ENCODE measurements at regions not wholly inside any gene's neighbourhood (a gene's known extent, or its start where the extent isn't known, plus 50 kb on each side); places are given as distances from the start of the nearest gene placed in this dataset.

DNA sequence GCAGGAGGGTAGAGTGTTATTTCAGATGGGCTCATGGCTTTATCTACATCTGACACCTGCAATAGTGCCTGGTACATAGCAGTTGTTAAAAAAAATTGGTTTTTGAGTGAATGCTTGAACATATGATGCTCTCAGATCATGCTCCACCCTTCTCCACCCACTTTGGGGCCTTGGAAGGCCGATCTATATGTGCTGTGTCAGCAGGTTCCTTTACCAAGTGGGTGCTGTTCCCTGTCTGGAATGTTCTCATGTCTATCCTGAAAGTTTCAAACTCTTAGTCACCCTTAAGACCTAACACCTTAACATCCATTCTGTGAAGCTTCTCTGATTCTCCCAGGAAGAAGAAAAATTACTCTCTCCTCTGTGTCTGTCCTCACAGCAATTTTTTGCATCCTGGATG lies 556.3 kb upstream of the TBX3 start:
- no peak for DNase-seq

DNA sequence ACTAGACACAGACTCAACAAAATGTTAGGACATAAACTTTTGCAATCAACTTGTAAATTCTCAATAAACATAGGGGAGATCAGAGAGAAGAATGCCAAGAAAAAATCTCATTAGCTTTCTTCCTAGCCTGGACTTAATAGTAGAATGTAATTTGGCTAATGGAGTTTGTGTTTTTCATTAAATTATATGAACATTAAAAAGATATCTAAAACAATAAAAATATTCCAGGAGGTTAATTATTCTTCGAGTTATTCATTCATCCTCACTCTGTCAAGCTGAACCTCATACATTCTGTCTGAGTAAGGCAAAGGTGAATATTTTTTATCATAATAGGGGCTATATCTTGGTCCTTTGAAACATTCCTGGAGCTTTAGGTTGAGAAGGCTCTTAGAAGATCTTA lies 551.9 kb upstream of the TBX3 start:
- DNase-seq: no peak

DNA sequence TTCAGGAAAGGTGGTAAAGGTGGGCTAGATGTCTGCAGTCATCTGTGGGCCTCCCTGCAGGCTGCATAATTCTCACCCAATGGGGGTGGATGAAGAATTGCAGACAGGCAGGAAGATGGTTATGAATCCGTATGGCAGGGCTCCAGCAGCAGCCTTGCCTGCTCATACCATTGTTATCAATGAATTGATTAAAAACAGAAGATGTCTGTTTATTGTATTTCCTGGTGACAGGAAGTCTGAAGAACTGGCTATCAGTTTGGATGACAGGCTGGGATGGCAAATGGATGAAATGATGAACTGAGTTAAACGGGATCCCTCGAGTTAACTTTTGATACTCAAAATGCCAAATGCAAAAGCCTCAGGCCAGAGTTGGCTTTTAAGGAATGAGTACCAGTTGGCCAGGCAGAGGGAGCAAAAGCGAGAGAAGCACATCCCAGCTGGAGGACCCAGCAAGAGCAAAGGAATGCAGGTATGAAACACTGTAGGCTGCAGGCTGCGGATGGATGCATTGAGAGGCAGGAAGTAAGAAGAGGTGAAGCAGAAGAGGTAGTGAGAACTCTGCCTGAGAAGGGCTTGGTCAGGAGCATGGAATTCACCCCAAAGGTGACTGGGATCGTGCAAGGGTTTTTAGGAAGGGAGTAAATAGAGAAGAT lies 550.0 kb upstream of the TBX3 start:
- no peak for DNase-seq

DNA sequence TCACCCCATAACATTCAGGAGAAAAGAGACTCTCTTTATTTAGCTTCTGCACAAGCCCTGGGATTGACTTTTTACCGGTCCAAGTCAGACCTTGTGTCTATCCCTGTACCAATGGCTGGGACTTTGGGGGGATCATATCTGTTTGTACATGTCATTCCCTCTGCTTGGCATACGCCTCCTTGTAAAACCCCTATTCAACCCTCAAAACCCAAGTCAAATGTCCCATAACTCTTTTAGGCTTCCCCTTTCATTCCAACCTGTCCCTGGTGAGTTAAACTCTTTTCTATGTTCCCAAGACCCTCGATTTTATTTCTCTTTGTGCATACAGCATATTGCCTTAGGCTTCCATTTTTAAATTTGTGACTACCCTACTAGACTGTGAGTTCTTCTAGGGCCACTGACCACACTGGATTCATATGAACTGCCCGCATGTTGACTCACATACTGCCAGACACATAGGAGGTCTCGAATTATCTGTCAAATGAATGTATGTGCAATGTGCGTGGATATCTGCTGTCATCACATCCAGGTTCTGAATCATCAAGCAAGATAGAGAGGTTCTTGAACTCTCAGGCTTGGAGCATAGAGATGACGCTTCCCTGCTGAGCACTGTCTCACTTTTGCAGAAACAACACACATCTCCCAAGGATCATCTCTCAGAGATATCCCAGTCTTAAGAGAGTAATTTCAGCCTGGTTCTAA lies 548.6 kb upstream of the TBX3 start:
- no peak for DNase-seq

DNA sequence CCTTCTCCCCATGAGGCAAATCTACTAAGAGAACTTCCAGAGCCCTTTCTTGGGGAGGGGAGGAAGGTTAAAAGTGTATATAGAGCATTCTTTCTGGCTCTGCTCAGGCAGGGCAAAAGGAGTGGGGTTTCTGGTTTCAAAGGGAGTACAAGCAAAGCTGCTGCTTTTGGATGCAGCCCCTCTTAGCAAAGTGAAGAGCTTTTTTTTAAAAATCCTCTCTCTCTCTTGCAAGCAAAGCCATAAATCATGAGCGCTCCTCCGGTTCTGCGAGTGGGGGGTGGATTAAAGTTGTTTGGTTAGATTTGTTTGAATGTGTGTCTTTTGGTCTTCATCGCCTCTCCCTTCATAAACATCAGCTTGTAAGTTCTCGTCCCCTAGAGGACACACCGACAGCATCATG lies 546.6 kb upstream of the TBX3 start:
- DNase-seq: no peak

DNA sequence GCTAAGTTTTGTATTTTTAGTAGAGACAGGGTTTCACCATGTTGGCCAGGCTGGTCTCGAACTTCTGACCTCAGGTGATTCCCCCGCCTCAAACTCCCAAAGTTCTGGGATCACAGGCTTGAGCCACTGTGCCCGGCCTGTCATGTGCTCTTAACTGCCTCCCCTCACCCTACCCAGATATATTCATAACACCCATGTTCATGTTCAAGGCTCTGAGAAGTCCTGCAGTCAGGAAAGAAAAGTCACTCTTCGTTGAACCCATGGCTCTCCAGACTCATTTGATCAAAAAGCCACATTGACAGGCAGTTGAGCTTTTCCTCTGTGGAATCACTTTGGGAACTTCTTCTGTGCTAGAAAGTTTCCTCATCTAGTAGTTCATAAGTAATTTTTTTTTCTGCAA lies 545.5 kb upstream of the TBX3 start:
- no peak for DNase-seq

DNA sequence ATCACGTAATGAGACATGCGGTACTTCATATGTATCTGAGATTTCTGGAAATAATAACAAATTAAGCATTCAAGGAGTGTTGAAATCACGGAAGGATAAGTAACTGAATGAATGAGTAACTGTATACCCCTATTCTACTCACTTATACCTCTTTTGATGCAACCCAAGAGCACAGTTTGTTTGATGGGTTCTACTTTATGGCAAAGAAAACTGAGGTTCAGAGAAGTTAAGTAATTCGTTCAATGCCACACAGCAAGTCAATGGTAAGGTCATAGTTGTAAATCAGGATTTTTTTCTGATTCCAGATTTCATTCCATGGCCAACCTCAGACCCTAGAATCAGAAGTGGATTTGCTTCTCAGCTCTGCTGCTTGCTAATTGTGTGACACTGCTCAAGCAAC lies 544.5 kb upstream of the TBX3 start:
- DNase-seq: no peak

DNA sequence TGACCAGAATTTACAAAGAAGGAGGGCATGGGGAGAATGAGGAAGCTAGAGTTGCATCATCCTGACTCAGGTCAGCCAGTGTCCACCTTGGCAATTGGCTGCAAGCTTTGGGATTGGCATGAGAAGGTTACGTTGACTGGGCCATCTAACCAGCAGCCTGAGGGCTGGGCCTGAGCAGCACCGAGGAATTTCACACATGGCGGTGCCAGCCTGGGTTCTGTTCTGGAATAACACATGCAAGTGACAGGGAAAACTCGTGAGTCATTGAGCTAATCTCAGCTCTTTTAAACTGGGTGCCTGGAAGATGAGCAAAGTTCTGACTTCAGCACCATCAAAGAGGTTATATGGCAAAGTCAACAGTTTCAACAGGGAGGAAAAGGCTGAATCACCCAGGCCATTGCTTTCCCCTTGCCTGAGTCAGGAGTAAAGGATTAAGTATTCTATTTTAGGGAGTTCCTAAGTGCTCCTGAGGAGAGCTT lies 543.2 kb upstream of the TBX3 start:
- DNase-seq: no peak

DNA sequence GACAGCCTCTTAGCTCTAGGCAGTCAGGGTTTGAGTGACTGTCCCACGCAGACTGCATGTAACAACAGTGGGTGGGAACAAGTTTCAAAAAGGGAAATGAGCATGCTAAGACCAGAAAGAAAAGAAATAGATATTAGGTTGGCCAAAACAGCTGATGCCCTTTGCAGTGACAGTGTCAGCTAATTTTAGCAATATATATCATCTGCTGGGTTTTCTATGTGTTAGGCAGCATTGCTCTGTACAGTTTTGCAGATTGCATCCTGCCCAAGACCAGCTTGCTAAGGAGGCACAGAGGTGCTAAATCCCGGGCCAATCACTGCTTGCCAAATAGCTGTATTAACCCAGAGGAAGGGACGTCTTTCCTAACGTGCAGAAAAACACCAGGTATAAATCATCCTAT lies 541.9 kb upstream of the TBX3 start:
- no peak for DNase-seq

DNA sequence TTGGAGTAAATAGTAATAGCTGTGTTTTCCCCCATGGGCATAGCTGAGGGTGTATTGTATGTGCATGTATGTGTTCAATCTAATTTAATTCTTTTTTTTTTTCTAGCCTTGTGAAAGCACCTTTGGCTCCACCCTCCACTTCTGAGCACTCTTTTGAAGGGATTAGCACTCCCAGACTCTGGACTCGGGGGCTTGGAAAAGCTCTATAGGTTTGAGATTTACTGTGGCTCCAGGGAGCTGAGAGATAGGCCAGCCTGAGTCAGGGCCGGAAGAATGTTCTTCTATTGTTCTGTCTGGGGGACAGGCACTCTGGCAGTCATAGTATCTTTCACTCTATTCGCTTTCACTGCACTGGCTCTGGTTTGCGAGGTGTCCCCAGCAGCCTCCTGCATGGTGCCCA lies 540.0 kb upstream of the TBX3 start:
- DNase-seq: no peak

DNA sequence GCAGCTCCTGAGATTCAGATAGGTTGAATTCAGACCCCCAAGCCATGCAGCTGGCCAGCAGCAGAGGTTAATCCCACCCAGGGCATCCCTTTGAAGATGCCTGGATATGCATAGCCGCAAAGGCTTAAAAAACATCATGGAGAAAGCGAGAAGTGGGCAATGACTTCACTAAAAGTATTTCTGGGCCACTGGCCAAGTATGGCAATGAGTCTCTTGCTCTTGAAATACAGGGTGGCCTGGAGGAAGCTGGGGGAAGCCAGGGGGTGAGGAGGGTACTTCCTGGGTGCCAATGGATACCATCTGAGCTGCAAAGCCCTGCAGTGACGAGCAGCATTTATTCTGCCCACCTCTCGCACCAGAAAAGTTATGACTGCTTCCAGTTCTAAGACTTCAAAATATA lies 539.3 kb upstream of the TBX3 start:
- DNase-seq: peak; percentile 79

DNA sequence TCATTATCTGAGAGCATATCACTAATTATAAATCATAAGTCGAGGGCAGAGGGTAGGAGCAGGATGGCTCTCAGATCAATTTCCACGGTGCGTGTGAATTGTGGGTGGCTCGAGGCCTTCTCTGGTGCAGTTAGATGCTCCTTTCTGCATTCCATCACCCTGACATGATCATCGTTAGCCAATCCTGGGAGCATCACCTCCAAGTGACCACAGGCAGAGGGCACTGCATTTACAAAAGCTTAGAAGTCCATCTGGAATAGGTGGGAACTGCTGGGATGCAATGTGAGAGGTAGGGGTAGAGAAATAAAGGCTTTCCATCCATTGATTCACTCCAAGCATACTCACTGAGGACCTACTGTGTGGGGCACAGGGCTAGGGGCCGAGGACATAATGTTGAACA lies 538.2 kb upstream of the TBX3 start:
- DNase-seq: no peak

DNA sequence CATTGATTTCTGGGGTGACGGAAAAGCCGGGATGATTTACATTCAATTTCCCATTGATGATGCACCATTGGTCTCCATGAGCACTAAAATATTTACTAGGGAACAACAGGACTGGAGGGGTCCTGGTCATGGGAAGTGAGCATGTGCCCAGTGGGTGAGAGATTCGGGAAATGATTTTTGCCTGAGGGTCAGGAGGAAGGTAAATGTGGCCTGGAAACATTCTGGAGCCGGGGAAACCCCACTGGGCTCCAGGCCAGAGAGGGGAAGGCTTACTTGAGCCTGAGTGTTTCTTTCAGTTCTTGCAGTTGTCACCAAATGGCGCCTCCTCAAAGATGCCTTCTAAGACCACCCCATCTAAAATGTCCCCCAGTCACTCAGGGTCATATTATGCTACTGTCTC lies 532.3 kb upstream of the TBX3 start:
- DNase-seq: no peak

DNA sequence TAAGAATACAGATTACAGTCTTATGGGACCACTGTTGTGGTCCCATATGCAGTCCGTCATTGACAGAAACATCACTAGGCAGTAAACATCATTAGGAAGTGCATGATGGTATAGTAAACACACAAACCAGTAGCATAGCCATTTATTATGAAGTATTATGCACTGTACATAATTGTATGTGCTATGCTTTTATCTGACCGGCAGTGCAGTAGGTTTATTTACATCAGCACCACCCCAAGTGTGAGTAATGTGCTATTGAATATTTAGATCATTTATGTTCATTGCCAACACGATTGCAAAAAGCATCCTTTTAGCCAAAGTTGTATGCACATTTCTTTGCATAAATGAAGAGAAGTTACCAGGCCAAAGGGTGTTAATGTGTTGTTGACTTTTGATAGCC lies 531.6 kb upstream of the TBX3 start:
- no peak for DNase-seq

DNA sequence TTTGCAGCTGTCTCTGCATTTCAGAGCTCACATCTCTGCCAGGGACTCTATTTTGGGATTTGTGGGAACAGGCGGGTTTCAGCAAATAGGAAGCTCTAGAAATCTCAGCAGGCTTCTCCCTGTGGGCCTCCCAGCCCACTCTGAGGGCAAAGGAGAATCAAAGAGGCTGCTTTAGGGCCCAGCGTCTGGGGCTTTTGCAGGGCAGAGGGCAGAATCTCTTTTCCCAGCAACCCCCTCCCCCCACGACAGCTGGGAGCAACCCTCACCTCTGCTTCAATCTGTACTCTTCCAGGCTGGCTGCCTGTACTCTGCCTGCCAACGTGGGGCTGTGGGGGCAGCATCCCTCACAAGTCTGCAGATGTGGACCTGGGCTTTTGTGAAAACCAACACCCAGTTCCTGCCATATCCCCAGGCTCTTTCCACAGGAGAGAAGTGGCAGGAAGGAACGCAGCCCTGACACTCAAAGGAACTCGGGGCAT lies 529.6 kb upstream of the TBX3 start:
- DNase-seq: no peak

DNA sequence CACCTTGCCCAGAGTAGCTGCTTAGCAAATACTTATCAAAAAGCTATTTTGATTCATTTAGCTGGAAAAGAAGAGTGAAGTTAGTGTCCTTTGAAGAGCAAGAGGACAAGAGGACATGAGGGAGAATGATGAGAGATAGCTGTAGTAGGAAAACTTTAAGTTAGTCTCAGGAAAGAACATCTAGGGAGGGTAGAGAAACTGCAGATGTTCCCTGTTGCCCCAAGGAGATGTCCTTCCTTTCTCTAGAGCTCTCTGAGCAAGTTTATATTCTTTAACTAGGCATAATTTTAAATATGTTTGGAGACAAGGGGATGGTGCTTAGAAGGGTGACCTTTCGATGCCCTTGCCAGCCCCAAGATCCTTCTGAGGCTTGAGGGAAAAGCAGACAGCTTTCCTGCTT lies 529.1 kb upstream of the TBX3 start:
- DNase-seq: no peak

DNA sequence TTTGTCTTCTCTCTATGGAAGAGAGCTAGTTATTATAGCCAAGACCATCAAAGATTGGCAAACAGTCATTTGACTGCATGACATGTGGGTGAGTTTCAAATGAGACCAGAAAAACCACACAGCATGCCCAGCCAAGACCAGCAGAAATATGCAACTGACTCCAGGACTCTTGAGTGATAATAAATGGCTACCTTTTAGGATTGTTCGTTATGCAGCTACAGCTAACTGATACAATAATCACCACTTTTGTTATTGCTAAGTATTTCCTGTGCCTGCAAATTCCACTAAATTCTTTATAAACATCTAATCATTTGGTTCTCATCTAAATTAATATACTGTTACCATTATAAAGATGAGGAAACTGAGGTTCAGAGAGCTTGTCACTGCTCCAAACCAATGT lies 528.4 kb upstream of the TBX3 start:
- DNase-seq: no peak

DNA sequence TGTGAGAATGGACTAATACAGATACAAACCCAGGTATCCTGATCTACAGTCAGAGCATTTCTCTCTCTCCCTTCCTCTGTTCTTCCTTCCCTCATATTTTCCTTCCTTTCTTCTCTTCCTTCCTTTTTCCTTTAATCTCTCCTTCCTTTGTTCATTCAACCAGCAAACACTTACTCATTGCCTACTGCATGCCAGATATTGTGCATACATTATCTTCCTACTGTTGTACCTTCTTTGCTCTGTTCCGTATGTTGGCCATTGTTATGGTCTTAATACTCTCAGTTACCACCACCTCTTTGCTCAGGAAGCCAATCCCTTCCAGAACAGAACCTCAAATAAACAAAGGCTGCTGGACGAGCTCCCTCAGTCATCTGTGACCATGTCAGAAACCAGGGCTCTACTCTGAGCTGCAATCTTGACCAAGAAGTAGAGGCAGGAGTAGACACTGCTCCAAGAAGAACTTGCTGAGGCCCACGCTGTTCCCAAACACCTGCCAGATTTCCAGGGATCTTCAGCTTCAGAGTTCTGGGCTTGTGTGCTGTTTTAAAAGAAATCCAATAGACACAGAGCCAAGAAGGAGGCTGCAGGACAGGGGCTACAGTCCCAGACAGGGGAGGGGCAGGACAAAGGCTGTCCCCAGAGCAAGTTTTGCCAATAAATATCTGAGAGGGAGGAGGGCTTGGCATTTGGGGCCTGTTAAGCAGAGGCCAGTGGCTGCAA lies 526.7 kb upstream of the TBX3 start:
- no peak for DNase-seq

DNA sequence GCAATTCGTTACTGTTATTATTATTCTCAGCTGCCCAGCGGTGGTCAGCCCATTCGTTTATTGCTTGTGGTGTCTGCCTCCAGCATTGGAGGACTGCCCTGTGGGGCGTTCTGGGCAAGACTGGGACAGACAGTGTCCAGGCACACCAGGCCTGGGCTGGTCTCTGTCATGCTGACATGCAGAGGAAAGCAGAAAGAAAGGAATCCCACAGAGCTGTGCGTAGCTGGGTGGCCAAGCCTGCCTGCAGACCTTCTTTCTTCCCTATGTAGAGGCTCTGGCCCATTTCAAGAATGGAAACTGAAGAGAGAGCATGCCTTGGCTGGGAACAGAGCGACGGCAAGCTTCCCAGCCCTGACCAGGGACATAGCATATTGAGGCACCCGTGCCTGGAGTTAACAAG lies 525.3 kb upstream of the TBX3 start:
- DNase-seq: no peak

DNA sequence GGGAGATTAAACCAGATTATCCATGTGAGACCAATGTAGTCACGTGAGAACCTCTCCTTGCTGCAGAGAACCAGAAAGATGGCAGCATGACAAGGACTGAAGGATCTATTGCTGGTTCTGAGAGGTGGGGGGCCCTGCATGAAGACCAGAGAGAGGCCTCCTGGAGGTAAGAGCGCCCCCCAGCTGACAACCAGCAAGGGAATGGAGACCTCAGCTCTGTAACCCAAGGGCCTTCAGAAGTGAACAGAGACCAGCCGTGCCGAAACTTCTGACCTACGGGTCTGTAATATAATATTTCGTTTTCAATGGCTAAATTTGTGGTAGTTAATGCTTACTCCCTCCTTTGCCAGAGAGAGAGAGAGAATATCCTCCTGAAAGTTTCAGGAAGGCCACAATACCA lies 524.1 kb upstream of the TBX3 start:
- DNase-seq: no peak

DNA sequence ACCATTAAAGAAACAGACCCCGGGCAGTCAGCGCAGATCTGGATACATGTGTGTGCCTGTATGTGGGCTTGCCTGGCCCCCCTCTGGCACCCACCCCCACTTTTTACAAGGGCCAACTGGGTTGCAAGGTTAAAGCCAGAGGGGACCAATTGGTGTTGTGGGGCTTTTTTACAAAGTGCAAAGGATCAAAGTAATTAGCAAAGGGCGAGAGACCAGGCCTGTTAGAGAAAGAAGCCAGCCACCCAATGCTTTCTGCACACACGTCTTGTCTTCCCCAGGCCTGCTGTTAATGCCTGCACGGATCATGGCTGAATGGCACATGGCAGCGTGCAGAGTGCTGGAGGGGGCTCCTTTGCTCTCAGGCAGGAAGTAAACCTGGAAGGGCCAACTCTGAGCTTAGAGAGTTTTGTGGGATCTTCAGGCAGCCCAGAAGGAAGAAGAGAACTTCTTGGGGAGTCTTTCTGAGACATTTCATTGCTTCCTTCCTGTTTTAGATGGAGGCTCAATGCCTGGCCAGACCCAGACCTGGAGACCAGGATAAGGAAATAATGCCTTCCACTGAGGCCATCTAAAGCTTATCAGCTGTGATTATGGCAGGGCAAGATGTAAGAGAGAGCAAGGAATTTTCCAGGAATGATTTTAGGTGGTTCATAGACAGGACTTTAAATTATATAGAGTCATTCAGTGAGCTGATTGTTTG lies 523.4 kb upstream of the TBX3 start:
- DNase-seq: no peak

DNA sequence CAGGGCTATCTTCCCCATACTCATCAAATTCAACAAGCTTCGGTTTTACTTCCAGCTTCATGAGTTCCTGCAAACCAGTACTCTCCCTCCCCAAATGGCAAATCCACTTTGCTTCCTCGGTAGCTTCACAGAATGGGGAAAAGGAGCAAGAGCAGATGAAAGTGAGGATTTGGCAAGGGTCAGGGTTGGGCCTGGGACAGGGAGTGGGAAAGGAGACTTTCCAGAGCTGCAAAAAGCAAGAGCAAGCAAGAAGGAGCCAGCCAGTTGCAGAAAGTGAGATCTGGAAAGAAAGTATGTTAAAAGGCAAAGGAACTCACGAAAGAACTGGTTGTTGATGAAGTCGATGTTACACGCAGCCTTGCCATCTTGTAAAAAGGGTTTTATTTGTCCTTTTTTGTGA lies 522.8 kb upstream of the TBX3 start:
- DNase-seq: no peak

DNA sequence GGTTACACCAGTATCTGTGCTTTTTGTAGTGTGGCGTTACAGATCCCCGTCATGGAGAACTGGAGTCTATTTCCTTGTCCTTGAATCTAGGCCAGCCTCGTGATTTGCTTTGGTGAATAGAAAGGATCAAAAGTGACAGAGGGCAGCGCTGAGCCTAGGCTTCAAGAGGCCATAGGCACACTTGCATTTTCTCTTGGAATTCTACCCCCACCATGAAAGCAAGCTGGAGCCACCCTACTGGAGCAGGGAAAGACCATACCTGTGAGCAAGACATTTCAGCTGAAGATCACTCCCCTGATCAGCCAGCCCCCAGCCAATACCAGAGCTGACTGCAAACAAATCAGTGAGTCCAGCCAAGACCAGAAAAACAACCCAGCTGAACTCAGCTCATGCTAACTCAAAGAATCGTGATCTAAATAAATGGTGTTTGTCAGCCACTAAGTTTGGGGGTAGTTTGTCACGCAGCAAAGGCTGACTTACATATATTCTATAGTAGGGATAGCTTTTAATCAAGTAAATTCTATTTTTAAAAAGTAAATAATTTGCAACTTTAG lies 521.9 kb upstream of the TBX3 start:
- no peak for DNase-seq
